Heart right ventricle (tissue), 16 donors: ENCODE measurements at regions not wholly inside any gene's neighbourhood (a gene's known extent, or its start where the extent isn't known, plus 50 kb on each side); places are given as distances from the start of the nearest gene placed in this dataset.
A peak's percentile ranks its signal among the peaks of the same experiment; 100 is the strongest.

Source experiments
- ATAC-seq, 8 donors: fragments of 200-7000 bp; cut with Tn5 transposase; one replicate each; pipeline ENCODE4 v1.9.1; 2020; ENCODE audit warnings: mild to moderate bottlenecking in 8 of 8, moderate library complexity in 8 of 8, moderate number of reproducible peaks in 1 of 8
- DNase-seq, 2 donors: peaks; one replicate each; pipeline ENCODE4 v3.0.0-alpha.2; 2020
- H3K27ac ChIP-seq, 10 donors: fragments of 200-600 bp; sonication (generic) in 2 of 10; one replicate each; pipeline versions ENCODE4 v1.5.0 to v1.8.0; 2020 to 2022; ENCODE audit warnings: mild to moderate bottlenecking in 3 of 10
- H3K27me3 ChIP-seq, 7 donors: fragments of 200-600 bp; one replicate each; pipeline ENCODE4 v1.8.0; 2021 to 2022; ENCODE audit warnings: mild to moderate bottlenecking in 2 of 7
- H3K36me3 ChIP-seq, 9 donors: fragments of 200-600 bp; sonication (generic) in 1 of 9; one replicate each; pipeline versions ENCODE4 v1.5.0 to v1.8.0; 2020 to 2022; ENCODE audit warnings: mild to moderate bottlenecking in 2 of 9
- H3K4me1 ChIP-seq, 9 donors: fragments of 200-600 bp; sonication (generic) in 1 of 9; one replicate each; pipeline versions ENCODE4 v1.5.0 to v1.8.0; 2020 to 2022; ENCODE audit warnings: mild to moderate bottlenecking in 4 of 9
- H3K4me3 ChIP-seq, 10 donors: fragments of 200-600 bp; sonication (generic) in 2 of 10; one replicate each; pipeline versions ENCODE4 v1.5.0 to v1.8.0; 2020 to 2022; ENCODE audit warnings: mild to moderate bottlenecking in 7 of 10, moderate library complexity in 2 of 10
- H3K9me3 ChIP-seq, 11 donors: fragments of 200-600 bp in 10 of 11; sonication (generic) in 2 of 11; one replicate each; pipeline versions ENCODE4 v1.5.0 to v1.8.0; 2013 to 2022; ENCODE audit warnings: mild to moderate bottlenecking in 2 of 11, control low read depth in 1 of 11, moderate library complexity in 1 of 11
- WGBS, 2 donors: extraction: QIAGEN DNeasy Blood & Tissue Kit; methylation state at CpG; one replicate each; pipeline ENCODE4 v1.1.7; 2013; ENCODE audit warnings: inconsistent platforms in 1 of 2; 5-methylcytosine and 5-hydroxymethylcytosine counted together
- intact Hi-C, 10 donors: fragments of 100-400 bp; cut with DNase I; formaldehyde crosslinking; loops; one replicate each; pipeline versions ENCODE4 v1.11.1 to v1.14.2; 2022
- TF ChIP-seq, protein P1 (sequence below), 9 donors: fragments of 200-600 bp; sonication (generic) in 2 of 9; IDR thresholded peaks; one replicate each; pipeline versions ENCODE4 v1.5.0 to v1.8.0; 2021 to 2022; ENCODE audit warnings: antibody characterized with exemption in 9 of 9, mild to moderate bottlenecking in 5 of 9, moderate library complexity in 1 of 9
- donor health status: Arrhythmogenic right ventricular cardiomyopathy.
- donor health status: ischemic (EF 13 %, LVEDD 7.1; RV severe dilation, severe dysfunction).
- donor health status: healthy with polysubstance abuse.
- donor health status: DM: no; HTN: yes; CAD: no.
- donor health status: DM: no; HTN: no; CAD: no.
- donor health status: ischemic (EF 25% LVEDD 6.9; RV normal size, moderate dysfunction).
- donor health status: ischemic (EF 25% LVEDD 5.7; RV mildly dilated, moderate dysfunction).
- donor health status: healthy.
- donor health status: DM: yes; HTN: yes; CAD: no.
- donor health status: Ischemic cardiomyopathy.
- donor health status: ischemic (EF 35%, LVEDD 5.7; RV mildly dilated, moderate dysfunction).
- donor health status: nonischemic (EF 11% LVEDD 7.7; RV severe dilation, severe dysfunction).
- donor health status: DM: yes; HTN: yes; CAD: no.
- donor health status: PGD.
- donor health status: ischemic (EF 29% LVEDD 5.4; RV normal size, mild dysfunction).
- donor health status: nonischemic (EF 23%, LVEDD 6.1; RV moderate dilation, normal function).

DNA sequence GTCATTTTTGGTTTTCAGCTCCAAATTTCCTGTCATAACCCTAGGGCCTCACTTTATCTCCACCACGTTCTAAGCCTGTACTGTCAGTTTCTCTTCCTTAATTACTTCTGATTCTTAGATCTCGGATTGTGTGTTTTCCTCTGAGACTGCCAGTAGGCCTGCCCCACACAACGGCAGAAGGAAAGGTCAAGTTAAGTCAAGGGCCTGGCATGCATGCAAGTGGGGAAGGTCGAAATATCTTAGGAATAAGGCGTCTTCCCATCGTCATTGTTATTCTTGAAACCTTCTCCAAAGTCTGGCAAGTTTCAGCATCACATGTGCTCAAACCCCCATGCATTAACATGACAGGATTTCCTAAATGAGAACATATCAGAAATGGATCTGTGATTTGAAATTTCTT lies 203.5 kb upstream of the TSHZ2 start:
- whole genome bisulfite sequencing, 2 donors: 28 to 44% methylated on average over 6 of the region's 6 CpGs
- peak in 1 of 8 donors; percentile 16 for ATAC-seq

DNA sequence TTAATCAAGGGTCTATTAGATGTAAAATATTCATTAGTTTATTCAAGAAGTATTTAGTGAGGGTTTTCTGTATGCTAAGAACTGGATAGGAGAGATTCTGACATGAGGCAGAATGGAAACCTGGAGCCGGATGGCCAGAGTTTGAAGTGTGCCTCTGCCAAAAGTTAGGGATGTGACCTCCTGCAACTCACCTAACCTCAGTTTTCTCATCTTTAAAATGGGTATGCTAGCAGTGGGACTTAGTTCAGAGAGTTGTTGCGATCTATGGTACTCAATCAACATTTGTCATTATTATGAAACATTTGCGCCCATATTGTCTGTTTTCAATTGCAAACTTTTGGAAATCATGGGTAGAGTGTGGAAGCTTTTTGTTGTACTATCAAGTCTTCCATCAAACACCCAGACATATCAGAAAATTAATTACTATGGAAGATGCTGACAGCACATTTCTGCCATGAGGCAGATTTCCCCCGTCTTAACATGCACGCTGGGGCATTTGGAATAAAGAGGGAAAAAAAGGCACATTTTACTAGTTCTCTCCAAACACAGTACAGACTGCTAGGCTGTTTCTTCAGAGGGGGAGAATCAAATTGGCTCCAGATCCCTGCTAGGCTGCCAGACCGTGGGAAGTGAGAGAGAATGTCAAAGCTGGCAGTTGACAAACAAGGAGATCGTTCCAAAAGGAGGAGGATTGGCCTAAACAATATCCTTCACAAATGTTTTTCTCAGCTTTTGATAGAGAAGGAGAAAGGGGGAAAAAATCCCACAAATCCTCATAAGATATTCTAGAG lies 205.3 kb upstream of the TSHZ2 start:
- Histone ChIP-seq H3K27ac (no peak overlapping the region), H3K9me3 (no peaks in the 10 kb centered on the region), H3K4me3 (no peak overlapping the region), H3K36me3 (no peaks in the 10 kb centered on the region), H3K4me1 (peaks cover 0 to 17% (median 0%) of the 10 kb centered on the region in 9 donors), H3K27me3 (no peaks in the 10 kb centered on the region)
- WGBS, 2 donors: 71 to 73% methylated on average over 7 of the region's 7 CpGs
- intact Hi-C loops: no loop called here
- DNase-seq: no peak
- no peak for ATAC-seq
- TF ChIP-seq, protein P1, sequence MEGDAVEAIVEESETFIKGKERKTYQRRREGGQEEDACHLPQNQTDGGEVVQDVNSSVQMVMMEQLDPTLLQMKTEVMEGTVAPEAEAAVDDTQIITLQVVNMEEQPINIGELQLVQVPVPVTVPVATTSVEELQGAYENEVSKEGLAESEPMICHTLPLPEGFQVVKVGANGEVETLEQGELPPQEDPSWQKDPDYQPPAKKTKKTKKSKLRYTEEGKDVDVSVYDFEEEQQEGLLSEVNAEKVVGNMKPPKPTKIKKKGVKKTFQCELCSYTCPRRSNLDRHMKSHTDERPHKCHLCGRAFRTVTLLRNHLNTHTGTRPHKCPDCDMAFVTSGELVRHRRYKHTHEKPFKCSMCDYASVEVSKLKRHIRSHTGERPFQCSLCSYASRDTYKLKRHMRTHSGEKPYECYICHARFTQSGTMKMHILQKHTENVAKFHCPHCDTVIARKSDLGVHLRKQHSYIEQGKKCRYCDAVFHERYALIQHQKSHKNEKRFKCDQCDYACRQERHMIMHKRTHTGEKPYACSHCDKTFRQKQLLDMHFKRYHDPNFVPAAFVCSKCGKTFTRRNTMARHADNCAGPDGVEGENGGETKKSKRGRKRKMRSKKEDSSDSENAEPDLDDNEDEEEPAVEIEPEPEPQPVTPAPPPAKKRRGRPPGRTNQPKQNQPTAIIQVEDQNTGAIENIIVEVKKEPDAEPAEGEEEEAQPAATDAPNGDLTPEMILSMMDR (IDR thresholded peaks at IDR 0.05): no peak

More for the DNA sequence above, 203.5 kb upstream of the TSHZ2 start:
- H3K27me3 ChIP-seq: no peaks in the 10 kb centered on the region
- peaks cover 0 to 17% (median 0%) of the 10 kb centered on the region in 9 donors for H3K4me1 ChIP-seq
- TF ChIP-seq, protein P1 (IDR thresholded peaks at IDR 0.05): no peak
- intact Hi-C loops: no loop called here
- peak overlapping the region in 2 of 10 donors; percentile 31 to 43 for H3K27ac ChIP-seq
- no peaks in the 10 kb centered on the region for H3K36me3 ChIP-seq
- no peaks in the 10 kb centered on the region for H3K9me3 ChIP-seq
- no peak overlapping the region for H3K4me3 ChIP-seq
- DNase-seq: no peak

DNA sequence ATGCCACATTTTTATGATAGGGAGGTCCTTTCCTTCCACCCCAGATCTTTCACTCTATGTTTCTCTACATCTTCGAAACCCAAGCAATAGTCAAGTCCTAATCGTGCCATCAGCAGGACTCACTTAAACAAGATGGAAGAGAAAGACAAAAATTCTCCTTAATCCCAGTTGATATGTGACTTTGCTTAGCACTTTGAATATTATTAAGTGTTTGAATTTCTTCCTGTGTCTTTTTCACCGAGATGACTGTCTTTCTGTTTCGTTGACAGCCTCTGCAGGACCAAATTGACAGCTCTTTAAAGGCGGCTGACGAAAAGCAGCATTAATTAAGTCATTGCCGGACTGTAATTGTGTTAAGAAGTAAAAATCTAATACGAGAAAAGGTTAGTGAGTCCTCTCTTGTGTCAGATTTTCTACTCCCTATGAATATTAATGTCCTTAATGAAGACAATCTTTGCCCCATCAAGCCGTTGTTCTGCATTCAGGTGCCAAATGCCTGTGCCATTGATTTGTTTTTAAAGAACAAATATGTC lies 208.8 kb upstream of the TSHZ2 start:
- peaks cover 0 to 10% (median 0%) of the 10 kb centered on the region in 9 donors for H3K4me1 ChIP-seq
- ATAC-seq (no peak), DNase-seq (no peak)
- WGBS, 2 donors: 82 to 83% methylated on average over 9 of the region's 9 CpGs
- H3K27me3 ChIP-seq: no peaks in the 10 kb centered on the region
- no peak overlapping the region for H3K4me3 ChIP-seq
- TF ChIP-seq, protein P1 (IDR thresholded peaks at IDR 0.05): no peak
- intact Hi-C loops: no loop called here
- H3K27ac ChIP-seq: no peak overlapping the region
- peaks cover 0 to 4% (median 0%) of the 10 kb centered on the region in 11 donors for H3K9me3 ChIP-seq
- no peaks in the 10 kb centered on the region for H3K36me3 ChIP-seq

DNA sequence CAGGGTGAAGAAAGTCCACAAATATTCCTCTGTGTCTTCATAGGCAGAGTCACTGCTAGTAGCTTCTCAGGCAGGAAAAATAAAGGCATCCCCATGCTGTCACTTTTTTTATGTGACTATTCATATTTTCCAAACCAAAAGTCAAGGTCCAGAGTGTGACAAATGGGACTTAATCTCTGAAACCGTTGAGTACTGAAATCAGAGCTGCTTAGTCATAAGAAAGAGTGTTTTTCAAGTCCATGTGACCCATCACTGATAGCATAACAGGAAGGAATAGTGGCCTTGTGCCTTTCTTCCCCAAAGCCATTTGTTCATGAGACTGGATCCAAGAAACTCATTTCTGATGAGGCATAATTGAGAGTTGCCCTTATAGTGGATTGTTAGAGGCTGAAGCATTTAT lies 210.3 kb upstream of the TSHZ2 start:
- DNase-seq (no peak), ATAC-seq (peak in 3 of 8 donors; percentile 22 to 61 (median 29))
- no peaks in the 10 kb centered on the region for H3K27me3 ChIP-seq
- H3K9me3 ChIP-seq: peaks cover 0 to 4% (median 0%) of the 10 kb centered on the region in 11 donors
- H3K36me3 ChIP-seq: no peaks in the 10 kb centered on the region
- 21 to 26% methylated on average over 1 of the region's 1 CpG for WGBS, 2 donors
- intact Hi-C loops: no loop called here
- TF ChIP-seq, protein P1 (IDR thresholded peaks at IDR 0.05): no peak
- no peak overlapping the region for H3K4me3 ChIP-seq
- H3K4me1 ChIP-seq: peaks cover 0 to under 1% (median 0%) of the 10 kb centered on the region in 9 donors
- no peak overlapping the region for H3K27ac ChIP-seq
